ENCODE measurements at regions not wholly inside any gene's neighbourhood (a gene's known extent, or its start where the extent isn't known, plus 50 kb on each side); places are given as distances from the start of the nearest gene placed in this dataset.

DNA sequence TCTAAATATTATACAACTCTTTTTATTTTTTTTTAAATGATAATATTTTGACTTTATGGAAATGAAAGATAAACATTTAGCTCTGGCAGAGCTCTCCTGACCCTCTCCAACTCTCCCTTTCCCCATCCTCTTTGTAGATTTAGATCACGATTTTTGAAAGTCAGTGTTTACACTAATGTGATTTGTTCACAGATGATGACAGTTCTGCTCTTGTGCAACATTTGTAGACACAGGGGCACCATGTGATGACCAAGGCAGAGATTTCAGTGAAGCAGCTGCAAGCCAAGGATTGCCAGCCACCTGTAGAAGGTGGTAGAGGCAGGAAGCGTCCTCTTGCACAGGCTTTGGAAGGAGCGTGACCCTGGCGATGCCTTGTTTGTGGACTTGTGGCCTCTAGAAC, 483.2 kb downstream of the QKI start:
- Histone ChIP-seq H3K27me3 (ENCODE audit: insufficient read depth, low read length) (no peaks in the 10 kb centered on the region), H3K56ac (ENCODE audit: insufficient read length, low read depth, low read length) (no peak overlapping the region), H3K79me2 (ENCODE audit: insufficient read depth, low read length) (no peaks in the 10 kb centered on the region), H3K23ac (ENCODE audit: insufficient read length, low read depth, low read length) (no peak overlapping the region), H2BK20ac (ENCODE audit: low read depth, low read length, poor library complexity, severe bottlenecking) (no peak overlapping the region), H2BK120ac (ENCODE audit: low read depth, low read length, poor library complexity, severe bottlenecking) (no peak overlapping the region), H3K23me2 (ENCODE audit: insufficient read length, low read depth, low read length, poor library complexity, severe bottlenecking) (no peaks in the 10 kb centered on the region), H3K14ac (ENCODE audit: insufficient read depth, low read length) (no peak overlapping the region), H3K79me1 (ENCODE audit: insufficient read depth, low read depth, low read length, poor library complexity, severe bottlenecking) (no peaks in the 10 kb centered on the region), H2BK15ac (ENCODE audit: low read depth, low read length) (no peak overlapping the region; the same call in 1 of the 2 replicates), H2BK5ac (ENCODE audit: insufficient read length, low read length) (no peak overlapping the region), H3K9me3 (ENCODE audit: control insufficient read depth, low read depth, low read length) (no peaks in the 10 kb centered on the region), H3K4ac (ENCODE audit: low read depth, low read length) (no peak overlapping the region), H3K4me2 (ENCODE audit: insufficient read depth, insufficient read length, low read length) (no peak overlapping the region), H4K5ac (ENCODE audit: insufficient read length, low read depth, low read length) (no peak overlapping the region), H3K4me1 (ENCODE audit: insufficient read depth, low read length) (peaks cover 3% of the 10 kb centered on the region; the same call in 1 of the 2 replicates), H4K91ac (ENCODE audit: insufficient read length, low read depth, low read length) (no peak overlapping the region), H3K27ac (ENCODE audit: insufficient read length, low read depth, low read length) (no peak overlapping the region), H2AK5ac (ENCODE audit: insufficient read length, low read length) (no peak overlapping the region), H2AFZ (ENCODE audit: low read length) (no peak overlapping the region), H4K20me1 (ENCODE audit: control insufficient read depth, insufficient read depth, insufficient read length) (no peaks in the 10 kb centered on the region), H4K8ac (replicated peaks; ENCODE audit: insufficient read length, low read depth, low read length) (no peak overlapping the region), H3K18ac (ENCODE audit: insufficient read length, low read depth, low read length) (no peak overlapping the region), H3T11ph (ENCODE audit: low read length) (no peak overlapping the region), H2BK12ac (ENCODE audit: insufficient read length, low read depth, low read length) (no peak overlapping the region), H3K9ac (ENCODE audit: extremely low read depth, insufficient read length, low read length) (no peak overlapping the region)
- Mint-ChIP-seq H3K4me1 (peaks cover 23 to 29% of the 10 kb centered on the region in 2 experiments), H3K36me3 (ENCODE audit: insufficient read depth in 1 of 3, low read depth in 3 of 3) (peaks cover 0 to 12% (median 0%) of the 10 kb centered on the region in 3 experiments; a peak in 3 of 7 replicates), H3K27ac (no peak overlapping the region), H3K27me3 (ENCODE audit: low read depth) (no peaks in the 10 kb centered on the region), H3K9me3 (peaks cover 7 to 13% of the 10 kb centered on the region in 2 experiments; a peak in 2 of 5 replicates), H3K4me3 (no peak overlapping the region)
- DNase-seq, result no peak
- TF ChIP-seq, protein P1, sequence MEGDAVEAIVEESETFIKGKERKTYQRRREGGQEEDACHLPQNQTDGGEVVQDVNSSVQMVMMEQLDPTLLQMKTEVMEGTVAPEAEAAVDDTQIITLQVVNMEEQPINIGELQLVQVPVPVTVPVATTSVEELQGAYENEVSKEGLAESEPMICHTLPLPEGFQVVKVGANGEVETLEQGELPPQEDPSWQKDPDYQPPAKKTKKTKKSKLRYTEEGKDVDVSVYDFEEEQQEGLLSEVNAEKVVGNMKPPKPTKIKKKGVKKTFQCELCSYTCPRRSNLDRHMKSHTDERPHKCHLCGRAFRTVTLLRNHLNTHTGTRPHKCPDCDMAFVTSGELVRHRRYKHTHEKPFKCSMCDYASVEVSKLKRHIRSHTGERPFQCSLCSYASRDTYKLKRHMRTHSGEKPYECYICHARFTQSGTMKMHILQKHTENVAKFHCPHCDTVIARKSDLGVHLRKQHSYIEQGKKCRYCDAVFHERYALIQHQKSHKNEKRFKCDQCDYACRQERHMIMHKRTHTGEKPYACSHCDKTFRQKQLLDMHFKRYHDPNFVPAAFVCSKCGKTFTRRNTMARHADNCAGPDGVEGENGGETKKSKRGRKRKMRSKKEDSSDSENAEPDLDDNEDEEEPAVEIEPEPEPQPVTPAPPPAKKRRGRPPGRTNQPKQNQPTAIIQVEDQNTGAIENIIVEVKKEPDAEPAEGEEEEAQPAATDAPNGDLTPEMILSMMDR (conservative IDR thresholded peaks at IDR 0.05), result no peak
- no CpG with 5 or more reads among the region's 4 CpGs for whole genome bisulfite sequencing (ENCODE audit: extremely low coverage, insufficient read length, low lambda C conversion rate)

Data from H9 (cell line).